GM18873 (cell line): ENCODE measurements at regions not wholly inside any gene's neighbourhood (a gene's known extent, or its start where the extent isn't known, plus 50 kb on each side); places are given as distances from the start of the nearest gene placed in this dataset.
"Not testable (repeated sequence)": the region's sequence is repeated elsewhere in the genome, so short reads cannot be mapped to it uniquely, and the experiment has no call there.

ENCODE experiments used
- ATAC-seq: cut with Tn5 transposase; IDR thresholded peaks from one replicate; pipeline ENCODE4 v1.9.1; 2021; ENCODE audit warnings: mild to moderate bottlenecking, moderate library complexity, moderate number of reproducible peaks; ENCODE audit not compliant: unreplicated experiment, low FRiP score

GRCh38 chr2:208793434-208793833 is 386.8 kb downstream of the PTH2R start:
- no peak for ATAC-seq

DNA sequence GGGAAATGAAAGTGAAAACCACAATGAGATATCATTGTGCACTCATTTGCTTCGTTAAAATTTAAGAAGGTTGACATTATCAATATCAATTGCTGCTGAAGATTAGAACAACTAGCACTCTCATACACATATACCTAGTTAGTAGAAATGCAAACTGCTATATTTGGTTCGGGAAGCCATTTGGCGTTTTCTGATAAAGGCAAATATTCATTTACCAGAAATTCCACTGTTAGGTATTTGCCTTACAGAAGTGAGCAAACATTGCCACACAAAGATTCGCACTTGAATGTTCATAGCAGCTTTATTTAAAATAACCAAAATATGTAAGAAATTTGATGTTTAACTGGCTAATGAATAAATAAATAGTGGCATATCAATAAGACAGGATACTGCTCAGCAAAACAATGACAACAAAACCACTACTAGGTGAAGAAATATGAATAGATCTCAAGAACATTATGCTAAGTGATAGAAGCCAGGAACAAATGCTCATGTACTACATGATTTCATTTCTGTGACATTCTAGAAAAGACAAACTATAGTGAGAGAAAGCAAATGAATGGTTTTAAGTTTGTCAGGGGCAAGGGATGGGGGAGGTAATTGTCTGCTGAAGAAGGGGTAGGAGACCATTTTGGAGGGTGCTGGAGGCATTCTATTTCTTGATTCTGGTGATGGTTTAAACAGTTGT is 387.8 kb downstream of the PTH2R start:
- ATAC-seq: no peak

- ATAC-seq: no peak
Observed at GRCh38 chr2:208798698-208799097, 392.1 kb downstream of the PTH2R start.

- no peak for ATAC-seq
Observed at GRCh38 chr2:208799397-208799796, 392.8 kb downstream of the PTH2R start.

GRCh38 chr2:208800887-208801286 is 394.3 kb downstream of the PTH2R start:
- ATAC-seq: not testable (repeated sequence)

DNA sequence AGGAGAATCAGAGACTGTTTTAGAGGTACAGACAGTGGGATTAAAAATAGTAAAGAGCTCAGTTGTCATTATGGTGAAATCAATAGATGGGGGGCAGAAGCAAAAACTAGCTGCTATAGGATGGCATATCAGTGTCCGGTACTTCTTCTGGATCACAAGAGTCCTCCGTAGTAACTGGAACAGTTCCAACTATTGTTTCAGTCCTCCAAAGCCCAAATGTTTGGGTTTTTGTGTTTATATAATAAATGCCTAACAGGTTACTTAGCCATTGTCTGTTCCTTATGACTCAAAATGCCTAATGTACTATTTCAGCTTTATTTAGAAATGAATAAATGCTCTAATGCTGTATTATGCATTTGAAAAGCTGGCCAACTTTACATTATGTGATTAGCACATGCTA is 401.2 kb downstream of the PTH2R start:
- ATAC-seq: no peak

GRCh38 chr2:208811885-208812284 is 405.3 kb downstream of the PTH2R start:
- not testable (repeated sequence) for ATAC-seq

DNA sequence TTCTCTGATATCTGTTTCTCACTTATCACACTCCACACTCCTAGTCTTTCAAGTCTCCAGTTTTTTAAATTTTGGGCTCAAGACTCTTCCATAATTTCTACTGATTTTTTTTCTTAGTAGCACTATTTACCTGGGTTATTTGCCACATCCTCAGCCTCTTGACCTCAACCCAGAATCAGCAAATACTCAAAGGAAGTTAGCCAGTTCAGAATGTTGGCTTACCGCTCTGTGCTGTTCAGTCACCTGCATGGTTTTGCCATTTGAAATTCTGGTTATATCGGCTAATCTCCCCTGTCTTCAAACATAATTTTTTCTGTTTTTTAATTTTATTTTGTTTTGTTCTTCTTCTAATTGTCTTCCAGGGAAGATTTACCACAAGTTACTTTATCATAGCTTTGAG is 412.6 kb downstream of the PTH2R start:
- no peak for ATAC-seq

DNA sequence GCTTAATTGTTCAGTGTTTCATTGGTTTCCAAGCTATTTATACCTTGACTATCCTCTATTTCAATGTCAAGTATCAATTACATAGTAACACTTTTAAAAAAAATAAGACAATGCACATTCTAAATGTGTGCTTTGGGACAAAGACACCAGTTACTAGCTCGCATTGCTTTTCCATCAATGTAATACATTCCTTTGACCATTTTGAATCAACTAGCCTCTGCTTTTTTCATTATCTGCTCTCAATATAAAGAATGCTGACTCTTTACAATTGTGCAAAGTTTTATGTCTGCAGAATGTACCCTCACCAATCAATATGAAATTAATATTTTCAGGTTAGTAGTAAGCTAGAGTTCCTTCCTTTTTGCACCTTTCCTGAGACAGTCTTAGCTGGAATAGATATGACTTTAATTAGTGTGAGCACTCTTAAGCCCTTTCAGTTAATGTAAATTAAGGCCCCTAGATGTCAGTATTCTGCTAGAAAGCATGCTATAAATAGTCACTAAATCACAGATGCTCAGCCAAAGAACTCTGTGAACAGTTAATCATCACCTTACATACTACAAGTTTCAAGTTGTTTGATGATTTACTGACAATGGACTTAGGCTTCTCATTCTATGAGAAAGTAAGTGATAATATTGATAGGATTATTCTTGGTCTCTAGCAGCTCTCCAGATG is 413.6 kb downstream of the PTH2R start:
- peak; percentile 83 for ATAC-seq

DNA sequence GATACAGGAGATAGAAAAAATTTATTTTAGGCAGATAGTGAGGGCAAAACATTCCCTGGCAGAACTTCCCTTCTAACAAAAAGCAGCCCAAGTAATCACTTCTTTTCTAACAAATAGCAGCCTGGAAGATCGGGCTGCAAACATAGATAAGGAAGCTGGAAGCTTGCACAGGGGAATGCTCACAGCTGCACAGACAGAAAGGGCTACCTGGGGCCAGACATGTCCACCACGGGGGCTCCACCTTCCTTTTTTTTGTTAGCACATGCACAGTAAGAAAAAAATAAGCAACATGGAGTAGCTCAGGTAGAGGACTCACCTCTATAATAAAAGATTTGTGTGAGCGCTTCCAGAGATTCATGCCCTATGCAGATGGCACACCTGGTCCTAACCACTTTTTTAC is 420.5 kb downstream of the PTH2R start:
- ATAC-seq: no peak

DNA sequence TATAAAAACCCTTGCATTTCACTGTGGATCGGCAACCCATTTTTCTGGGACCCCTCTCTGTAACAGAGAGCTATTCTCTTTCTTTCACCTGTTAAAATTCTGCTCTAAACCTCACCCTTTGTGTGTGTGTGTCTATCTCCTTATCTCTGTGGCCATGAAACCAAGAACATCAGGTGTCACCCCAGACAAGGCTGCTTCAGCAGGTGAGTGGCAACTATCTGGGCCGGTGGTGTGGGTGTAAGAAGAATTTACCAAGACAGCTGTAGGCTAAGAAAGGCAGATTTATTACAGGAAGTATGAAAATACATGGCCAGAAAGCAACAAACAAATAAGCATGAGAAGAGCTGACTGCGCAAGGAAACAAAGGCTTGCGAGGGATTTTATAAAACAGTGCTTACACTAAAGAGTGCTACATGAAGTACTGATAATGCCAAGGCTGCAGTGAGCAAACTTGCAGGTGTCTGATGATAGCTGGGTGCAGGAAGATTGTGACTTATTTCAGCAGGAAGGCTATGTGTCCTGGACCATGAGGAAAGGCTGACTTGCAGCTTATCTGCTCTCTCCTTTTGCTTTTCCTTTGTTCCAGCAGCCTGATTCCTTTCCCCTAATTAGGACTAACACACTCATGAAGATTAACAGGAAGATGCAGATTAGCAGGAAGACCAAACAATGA is 421.1 kb downstream of the PTH2R start:
- ATAC-seq: no peak

- ATAC-seq: no peak
Observed at GRCh38 chr2:208830203-208830602, 423.6 kb downstream of the PTH2R start.

- no peak for ATAC-seq
Observed at GRCh38 chr2:208847651-208848050, 441.1 kb downstream of the PTH2R start.

DNA sequence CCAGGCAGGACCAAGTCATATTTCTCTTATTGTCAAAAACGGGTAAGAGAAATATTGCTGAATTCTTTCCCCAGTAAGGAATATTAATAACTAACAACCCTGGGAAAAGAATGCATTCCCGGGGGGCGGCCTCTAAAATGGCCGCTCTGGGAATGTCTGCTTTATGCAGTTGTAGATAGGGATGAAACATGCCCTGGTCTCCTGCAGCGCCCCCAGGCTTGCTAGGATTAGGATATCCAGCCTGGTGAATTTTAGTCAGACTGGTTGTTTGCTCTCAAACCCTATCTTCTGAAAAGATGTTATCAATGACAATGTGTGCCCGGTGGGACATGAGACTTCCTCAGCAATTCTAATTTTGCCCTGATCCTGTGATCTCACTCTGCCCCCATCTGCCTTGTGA is 448.1 kb downstream of the PTH2R start:
- no peak for ATAC-seq

DNA sequence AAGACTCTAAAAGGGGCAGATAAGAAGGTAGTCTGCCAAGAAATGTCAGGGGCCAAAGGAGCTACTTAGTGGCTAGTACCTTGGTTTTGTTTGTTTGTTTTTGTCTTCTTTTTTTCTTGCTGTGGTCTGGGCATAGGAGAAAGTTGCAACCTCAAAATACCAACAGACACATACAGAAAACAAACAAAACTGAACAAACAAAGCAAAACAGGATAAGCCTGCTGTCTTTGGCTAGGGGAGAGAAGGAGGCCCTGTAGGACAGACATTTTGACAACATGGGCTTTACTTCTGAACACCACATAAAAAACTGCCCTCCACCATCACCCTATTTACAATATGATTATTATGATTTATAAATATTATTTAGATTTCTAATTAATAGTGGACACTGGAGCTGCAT is 460.8 kb downstream of the PTH2R start:
- no peak for ATAC-seq

GRCh38 chr2:208872591-208872990 is 466.0 kb downstream of the PTH2R start:
- ATAC-seq: no peak

DNA sequence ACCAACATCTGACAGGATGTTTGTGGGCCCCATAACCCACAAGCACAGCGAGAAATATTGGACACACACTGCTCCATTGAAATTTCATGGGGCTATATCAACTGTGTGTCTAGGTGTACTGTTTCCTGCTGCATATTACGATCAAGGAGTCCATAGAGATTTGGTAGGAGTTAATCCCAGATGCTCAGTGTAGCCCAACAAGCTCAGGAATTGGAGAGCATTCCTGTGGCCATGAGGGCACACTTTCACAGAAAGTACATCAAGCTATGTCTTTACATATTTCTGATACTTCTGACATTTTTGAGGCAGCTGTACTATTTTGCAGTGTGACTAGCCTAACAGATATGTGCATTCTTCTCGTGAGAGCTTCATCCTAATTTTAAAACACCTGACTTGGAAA is 473.1 kb downstream of the PTH2R start:
- no peak for ATAC-seq

GRCh38 chr2:208880171-208880570 is 473.6 kb downstream of the PTH2R start:
- no peak for ATAC-seq

DNA sequence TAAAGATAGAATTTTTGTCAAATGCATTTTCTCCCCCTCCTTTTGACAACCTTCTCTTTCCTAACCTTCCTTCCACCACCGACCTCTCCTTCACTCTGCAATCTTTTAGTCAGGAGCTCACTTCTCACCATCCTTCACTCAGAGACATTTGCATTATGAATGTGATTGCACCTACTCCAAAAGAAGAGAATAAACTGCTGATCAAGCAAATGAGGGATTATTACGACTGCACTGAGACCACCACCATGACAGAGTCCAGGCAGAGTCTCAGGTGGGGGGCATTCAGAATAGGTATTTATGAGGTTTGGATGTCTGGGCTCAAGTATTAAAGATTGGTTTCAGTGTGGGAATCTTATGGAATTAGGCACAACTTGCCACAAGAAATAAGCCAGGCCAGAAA is 483.9 kb downstream of the PTH2R start:
- no peak for ATAC-seq

DNA sequence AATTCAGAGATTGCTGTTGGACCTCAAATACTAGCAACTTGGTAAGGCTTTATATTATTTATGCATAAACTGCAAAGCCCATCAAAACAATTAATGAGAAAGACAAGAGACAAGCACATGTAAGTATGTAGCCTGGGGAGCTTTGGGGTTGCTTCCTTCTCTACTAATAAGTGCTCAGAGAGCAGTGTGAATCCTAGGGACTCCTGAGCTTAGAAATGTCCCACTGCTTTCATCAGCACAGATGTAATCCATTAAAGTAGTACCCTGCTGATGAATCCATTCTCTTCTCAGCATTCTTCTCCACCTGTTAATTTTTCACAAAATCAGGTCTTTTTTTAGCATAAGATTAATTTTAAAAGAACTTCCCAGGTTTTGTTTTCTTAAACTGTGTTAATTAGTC is 485.6 kb downstream of the PTH2R start:
- ATAC-seq: no peak

GRCh38 chr2:208906330-208906729 is 499.7 kb downstream of the PTH2R start:
- ATAC-seq: no peak

GRCh38 chr2:208915401-208915800 is 508.4 kb upstream of the MAP2 start:
- ATAC-seq: no peak
